ENCODE measurements at regions not wholly inside any gene's neighbourhood (a gene's known extent, or its start where the extent isn't known, plus 50 kb on each side); places are given as distances from the start of the nearest gene placed in this dataset.

- no peaks in the 10 kb centered on the region for H3K36me3 ChIP-seq
- no peak overlapping the region for H3K4me3 ChIP-seq (ENCODE audit: low read depth, low read length)
- TF ChIP-seq CTCF (IDR thresholded peaks at IDR 0.05; ENCODE audit: low read depth, low read length) = no peak
- no peaks in the 10 kb centered on the region; the same call in 1 of the 2 replicates for H3K4me1 ChIP-seq
- no peaks in the 10 kb centered on the region for H3K27me3 ChIP-seq
- no peak for DNase-seq
- no peaks in the 10 kb centered on the region for H3K9me3 ChIP-seq
These were observed 62.7 kb upstream of the SLCO3A1 start for GRCh38 chr15:91790836-91791235.

GRCh38 chr15:91793771-91794170 is 59.7 kb upstream of the SLCO3A1 start:
- no peaks in the 10 kb centered on the region for H3K27me3 ChIP-seq
- no peak overlapping the region for H3K4me3 ChIP-seq (ENCODE audit: low read depth, low read length)

GRCh38 chr15:91795235-91795634 is 58.3 kb upstream of the SLCO3A1 start:
- Histone ChIP-seq H3K4me1 (no peaks in the 10 kb centered on the region; the same call in 1 of the 2 replicates), H3K27me3 (no peaks in the 10 kb centered on the region), H3K4me3 (ENCODE audit: low read depth, low read length) (no peak overlapping the region), H3K36me3 (no peaks in the 10 kb centered on the region), H3K9me3 (no peaks in the 10 kb centered on the region)
- TF ChIP-seq CTCF (IDR thresholded peaks at IDR 0.05; ENCODE audit: low read depth, low read length) = no peak
- no peak for DNase-seq

More at GRCh38 chr15:91793771-91794170, 59.7 kb upstream of the SLCO3A1 start:
- TF ChIP-seq CTCF (IDR thresholded peaks at IDR 0.05; ENCODE audit: low read depth, low read length) = no peak
- no peaks in the 10 kb centered on the region for H3K9me3 ChIP-seq
- no peaks in the 10 kb centered on the region; the same call in 1 of the 2 replicates for H3K4me1 ChIP-seq
- no peak for DNase-seq
- H3K36me3 ChIP-seq = no peaks in the 10 kb centered on the region

- DNase-seq = no peak
- Histone ChIP-seq H3K4me1 (no peaks in the 10 kb centered on the region), H3K4me3 (ENCODE audit: low read depth, low read length) (no peak overlapping the region), H3K36me3 (no peaks in the 10 kb centered on the region), H3K9me3 (no peaks in the 10 kb centered on the region), H3K27me3 (no peaks in the 10 kb centered on the region)
- no peak for TF ChIP-seq CTCF (IDR thresholded peaks at IDR 0.05; ENCODE audit: low read depth, low read length)
These were observed 51.5 kb upstream of the SLCO3A1 start for GRCh38 chr15:91801836-91802534.

- Histone ChIP-seq H3K9me3 (no peaks in the 10 kb centered on the region), H3K27me3 (no peaks in the 10 kb centered on the region), H3K36me3 (no peaks in the 10 kb centered on the region), H3K4me3 (ENCODE audit: low read depth, low read length) (no peak overlapping the region), H3K4me1 (no peaks in the 10 kb centered on the region)
- TF ChIP-seq CTCF (IDR thresholded peaks at IDR 0.05; ENCODE audit: low read depth, low read length) = no peak
- DNase-seq = no peak
These were observed 50.2 kb upstream of the SLCO3A1 start for GRCh38 chr15:91803260-91803659.
